NCI-H2196 treated with DMSO at 0.1 percent for 48 hours (cell line): ENCODE measurements at regions not wholly inside any gene's neighbourhood (a gene's known extent, or its start where the extent isn't known, plus 50 kb on each side); places are given as distances from the start of the nearest gene placed in this dataset.
A peak's percentile ranks its signal among the peaks of the same experiment; 100 is the strongest.
"Not testable (repeated sequence)": the region's sequence is repeated elsewhere in the genome, so short reads cannot be mapped to it uniquely, and the experiment has no call there.

ENCODE experiments used
- DNase-seq: peaks from one replicate; lab custom pipeline; 2025; ENCODE audit not compliant: unreplicated experiment; lab: John Stamatoyannopoulos, UW

GRCh38 chr17:37829592-37830123, 84.8 kb upstream of the HNF1B start:
- DNase-seq = no peak

- DNase-seq = no peak
Observed at GRCh38 chr17:37828651-37829124, 83.8 kb upstream of the HNF1B start.

GRCh38 chr17:37827905-37828650, 83.2 kb upstream of the HNF1B start:
- DNase-seq = no peak

GRCh38 chr17:37826497-37827430, 81.9 kb upstream of the HNF1B start:
- DNase-seq = no peak

GRCh38 chr17:37825851-37826250, 81.0 kb upstream of the HNF1B start:
- no peak for DNase-seq

- no peak for DNase-seq
Observed at GRCh38 chr17:37824534-37825485, 80.0 kb upstream of the HNF1B start.

GRCh38 chr17:37823996-37824395, 79.1 kb upstream of the HNF1B start:
- no peak for DNase-seq

- DNase-seq = no peak
Observed at GRCh38 chr17:37820995-37821713, 76.3 kb upstream of the HNF1B start.

- no peak for DNase-seq
Observed at GRCh38 chr17:37820313-37820994, 75.6 kb upstream of the HNF1B start.

GRCh38 chr17:37818689-37819088, 73.8 kb upstream of the HNF1B start:
- peak; percentile 24 for DNase-seq

GRCh38 chr17:37816950-37817349, 72.1 kb upstream of the HNF1B start:
- no peak for DNase-seq

- no peak for DNase-seq
Observed at GRCh38 chr17:37815536-37815935, 70.7 kb upstream of the HNF1B start.

- no peak for DNase-seq
Observed at GRCh38 chr17:37813751-37814150, 68.9 kb upstream of the HNF1B start.

GRCh38 chr17:37808846-37809245, 64.0 kb upstream of the HNF1B start:
- not testable (repeated sequence) for DNase-seq

- no peak for DNase-seq
Observed at GRCh38 chr17:37802712-37803416, 58.0 kb upstream of the HNF1B start.

- no peak for DNase-seq
Observed at GRCh38 chr17:37802061-37802595, 57.3 kb upstream of the HNF1B start.

- DNase-seq = no peak
Observed at GRCh38 chr17:37801171-37801570, 56.3 kb upstream of the HNF1B start.

GRCh38 chr17:37797206-37797605, 52.3 kb upstream of the HNF1B start:
- DNase-seq = no peak
